ENCODE measurements at regions not wholly inside any gene's neighbourhood (a gene's known extent, or its start where the extent isn't known, plus 50 kb on each side); places are given as distances from the start of the nearest gene placed in this dataset.

DNA sequence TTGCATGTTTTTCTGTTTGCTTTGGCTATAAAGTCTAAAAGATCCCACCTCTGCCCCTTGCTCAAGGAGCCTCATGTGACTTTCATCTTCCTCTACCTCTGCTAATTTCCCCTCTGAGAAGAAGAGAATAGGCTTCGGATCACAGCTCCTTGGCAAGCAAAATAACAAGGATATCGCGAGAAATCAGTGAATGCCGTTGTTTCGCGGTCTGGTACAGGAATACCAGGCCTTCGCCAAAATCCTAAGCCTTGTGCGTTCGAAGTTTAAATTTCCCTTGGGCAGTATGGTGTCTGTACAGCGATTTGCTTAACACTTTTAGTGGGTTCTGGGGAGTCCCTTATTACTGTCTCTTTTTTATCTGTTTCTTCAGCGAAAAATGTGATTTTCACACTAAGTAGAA, 142.3 kb downstream of the IRF8 start:
- H3K27me3 ChIP-seq (ENCODE audit: control insufficient read depth, extremely low read depth, insufficient read depth, low read length) = peaks cover 3% of the 10 kb centered on the region
- H3K9me1 ChIP-seq (ENCODE audit: control insufficient read depth, extremely low read depth, insufficient read depth, low read length) = no peaks in the 10 kb centered on the region
- TF ChIP-seq EZH2 (IDR thresholded peaks at IDR 0.05; ENCODE audit: low read length) (no peak), CTCF (optimal IDR thresholded peaks at IDR 0.05 in 1 of 3, IDR thresholded peaks at IDR 0.05 in 1 of 3, conservative IDR thresholded peaks at IDR 0.05 in 1 of 3; ENCODE audit: extremely low read depth in 1 of 3, insufficient read depth in 2 of 3, low read length in 3 of 3) (no peak)
- dilution Hi-C loops (cut with MboI; ENCODE audit: extremely low pct_ligation_motif_present, low sequenced_read_pairs) = no loop called here
- no peak for DNase-seq (ENCODE audit: low read depth, low spot score)
- no peaks in the 10 kb centered on the region for H3K36me3 ChIP-seq (ENCODE audit: control insufficient read depth in 2 of 2, extremely low read depth in 1 of 2, insufficient read depth in 2 of 2, low read length in 2 of 2)
- H3K9me3 ChIP-seq (ENCODE audit: control insufficient read depth, low read depth, low read length) = no peaks in the 10 kb centered on the region
- H3K9ac ChIP-seq (ENCODE audit: control insufficient read depth, extremely low read depth, insufficient read depth, low read length) = no peak overlapping the region
- H3K4me2 ChIP-seq (ENCODE audit: control insufficient read depth, extremely low read depth, insufficient read depth, low read depth, low read length) = no peak overlapping the region
- no peaks in the 10 kb centered on the region for H3K79me2 ChIP-seq (ENCODE audit: control insufficient read depth, insufficient read depth, low read length)
- H4K20me1 ChIP-seq (ENCODE audit: control insufficient read depth, extremely low read depth, insufficient read depth, low read length) = no peaks in the 10 kb centered on the region
- no peaks in the 10 kb centered on the region for H3K4me1 ChIP-seq (ENCODE audit: control insufficient read depth, extremely low read depth, insufficient read depth, low read length)
- no peak overlapping the region for H3K27ac ChIP-seq (ENCODE audit: control insufficient read depth, insufficient read depth, low read length)
- no peak overlapping the region for H3K4me3 ChIP-seq (ENCODE audit: control insufficient read depth in 2 of 3, extremely low read depth in 1 of 3, insufficient read depth in 2 of 3, low read depth in 1 of 3, low read length in 3 of 3)
- no peak for FAIRE-seq
- H2AFZ ChIP-seq (ENCODE audit: control insufficient read depth, low read length) = no peak overlapping the region

DNA sequence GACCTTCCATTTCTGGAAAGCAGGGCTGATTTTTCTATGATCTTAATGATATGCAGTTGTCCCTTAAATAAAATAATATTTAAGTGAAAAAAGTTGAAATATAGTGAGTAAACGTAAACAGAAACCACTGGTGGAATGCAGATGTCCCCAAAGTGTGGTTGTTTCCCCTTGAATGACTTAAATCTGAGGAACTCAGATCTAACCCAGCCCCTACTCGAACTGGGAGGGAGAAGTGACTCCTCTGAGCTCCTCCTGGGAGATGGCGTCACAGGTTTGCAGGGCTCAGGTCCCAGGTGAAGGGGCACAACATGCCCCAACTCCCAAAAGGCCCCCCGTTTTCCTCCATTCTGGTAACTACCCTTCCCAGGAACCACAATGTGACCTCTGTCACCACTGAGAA, 142.8 kb downstream of the IRF8 start:
- no peak overlapping the region for H3K27ac ChIP-seq (ENCODE audit: control insufficient read depth, insufficient read depth, low read length)
- no peaks in the 10 kb centered on the region for H3K79me2 ChIP-seq (ENCODE audit: control insufficient read depth, insufficient read depth, low read length)
- no peak overlapping the region for H3K4me2 ChIP-seq (ENCODE audit: control insufficient read depth, extremely low read depth, insufficient read depth, low read depth, low read length)
- no peak overlapping the region for H3K4me3 ChIP-seq (ENCODE audit: control insufficient read depth in 2 of 3, extremely low read depth in 1 of 3, insufficient read depth in 2 of 3, low read depth in 1 of 3, low read length in 3 of 3)
- H3K36me3 ChIP-seq (ENCODE audit: control insufficient read depth in 2 of 2, extremely low read depth in 1 of 2, insufficient read depth in 2 of 2, low read length in 2 of 2) = no peaks in the 10 kb centered on the region
- H3K27me3 ChIP-seq (ENCODE audit: control insufficient read depth, extremely low read depth, insufficient read depth, low read length) = peaks cover 3% of the 10 kb centered on the region
- no peaks in the 10 kb centered on the region for H3K9me3 ChIP-seq (ENCODE audit: control insufficient read depth, low read depth, low read length)
- dilution Hi-C loops (cut with MboI; ENCODE audit: extremely low pct_ligation_motif_present, low sequenced_read_pairs) = no loop called here
- no peaks in the 10 kb centered on the region for H3K4me1 ChIP-seq (ENCODE audit: control insufficient read depth, extremely low read depth, insufficient read depth, low read length)
- DNase-seq (ENCODE audit: low read depth, low spot score) (no peak), FAIRE-seq (no peak)
- no peak for TF ChIP-seq EZH2 (IDR thresholded peaks at IDR 0.05; ENCODE audit: low read length)
- no peak for TF ChIP-seq CTCF (optimal IDR thresholded peaks at IDR 0.05 in 1 of 3, IDR thresholded peaks at IDR 0.05 in 1 of 3, conservative IDR thresholded peaks at IDR 0.05 in 1 of 3; ENCODE audit: extremely low read depth in 1 of 3, insufficient read depth in 2 of 3, low read length in 3 of 3)
- H3K9me1 ChIP-seq (ENCODE audit: control insufficient read depth, extremely low read depth, insufficient read depth, low read length) = no peaks in the 10 kb centered on the region
- no peak overlapping the region for H3K9ac ChIP-seq (ENCODE audit: control insufficient read depth, extremely low read depth, insufficient read depth, low read length)
- H4K20me1 ChIP-seq (ENCODE audit: control insufficient read depth, extremely low read depth, insufficient read depth, low read length) = no peaks in the 10 kb centered on the region
- no peak overlapping the region for H2AFZ ChIP-seq (ENCODE audit: control insufficient read depth, low read length)

Data from keratinocyte (primary cell).